ENCODE measurements at regions not wholly inside any gene's neighbourhood (a gene's known extent, or its start where the extent isn't known, plus 50 kb on each side); places are given as distances from the start of the nearest gene placed in this dataset.

DNA sequence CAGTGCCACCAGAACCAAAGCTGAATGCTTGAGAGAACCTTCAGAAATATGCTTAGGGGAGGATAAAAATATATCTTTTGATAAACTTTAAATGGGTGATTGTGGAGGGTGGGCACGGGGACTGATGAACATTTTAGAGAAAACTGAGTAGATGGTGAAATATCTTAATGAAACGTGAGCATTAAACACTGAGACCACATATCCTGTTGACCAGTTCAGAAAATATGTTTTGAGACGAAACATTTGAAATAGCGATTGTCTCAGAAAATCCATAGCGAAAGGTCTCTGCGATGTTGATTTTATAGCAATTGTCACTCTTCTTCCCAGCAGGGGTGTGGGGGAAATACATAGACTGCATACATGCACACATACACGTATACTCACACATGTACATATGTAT, 231.0 kb downstream of the ESM1 start:
- DNase-seq, result no peak
- no peaks in the 10 kb centered on the region for H3K9me2 ChIP-seq (ENCODE audit: insufficient read depth)
- H4K20me1 ChIP-seq (ENCODE audit: insufficient read depth), result no peaks in the 10 kb centered on the region
- no peaks in the 10 kb centered on the region for H3K4me1 ChIP-seq (replicated peaks; ENCODE audit: insufficient read depth)
- H3K9me3 ChIP-seq (ENCODE audit: insufficient read depth, low read depth), result no peaks in the 10 kb centered on the region
- H3K27me3 ChIP-seq (ENCODE audit: insufficient read depth, low read depth), result no peaks in the 10 kb centered on the region
- no peak overlapping the region for H3K27ac ChIP-seq
- no peak overlapping the region for H3K4me2 ChIP-seq
- no peak overlapping the region for H3K4me3 ChIP-seq
- TF ChIP-seq, protein P1, sequence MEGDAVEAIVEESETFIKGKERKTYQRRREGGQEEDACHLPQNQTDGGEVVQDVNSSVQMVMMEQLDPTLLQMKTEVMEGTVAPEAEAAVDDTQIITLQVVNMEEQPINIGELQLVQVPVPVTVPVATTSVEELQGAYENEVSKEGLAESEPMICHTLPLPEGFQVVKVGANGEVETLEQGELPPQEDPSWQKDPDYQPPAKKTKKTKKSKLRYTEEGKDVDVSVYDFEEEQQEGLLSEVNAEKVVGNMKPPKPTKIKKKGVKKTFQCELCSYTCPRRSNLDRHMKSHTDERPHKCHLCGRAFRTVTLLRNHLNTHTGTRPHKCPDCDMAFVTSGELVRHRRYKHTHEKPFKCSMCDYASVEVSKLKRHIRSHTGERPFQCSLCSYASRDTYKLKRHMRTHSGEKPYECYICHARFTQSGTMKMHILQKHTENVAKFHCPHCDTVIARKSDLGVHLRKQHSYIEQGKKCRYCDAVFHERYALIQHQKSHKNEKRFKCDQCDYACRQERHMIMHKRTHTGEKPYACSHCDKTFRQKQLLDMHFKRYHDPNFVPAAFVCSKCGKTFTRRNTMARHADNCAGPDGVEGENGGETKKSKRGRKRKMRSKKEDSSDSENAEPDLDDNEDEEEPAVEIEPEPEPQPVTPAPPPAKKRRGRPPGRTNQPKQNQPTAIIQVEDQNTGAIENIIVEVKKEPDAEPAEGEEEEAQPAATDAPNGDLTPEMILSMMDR (conservative IDR thresholded peaks at IDR 0.05), result no peak
- TF ChIP-seq EZH2 (IDR thresholded peaks at IDR 0.05; ENCODE audit: low read depth), result no peak
- ChIA-PET POLR2A (ENCODE audit: unreplicated experiment) (no interaction called here), CTCF (no interaction called here)
- BruUV-seq (replicated peaks), result no TSS peak
- no peaks in the 10 kb centered on the region for H3K36me3 ChIP-seq (ENCODE audit: low read depth)
- intact Hi-C loops (cut with micrococcal nuclease; ENCODE audit: unreplicated experiment), result no loop called here
- no peak overlapping the region for H2AFZ ChIP-seq
- no peaks in the 10 kb centered on the region for H3K79me2 ChIP-seq (ENCODE audit: low read depth)
- no peaks in the 10 kb centered on the region for H3F3A ChIP-seq (ENCODE audit: insufficient read depth, low read depth)

DNA sequence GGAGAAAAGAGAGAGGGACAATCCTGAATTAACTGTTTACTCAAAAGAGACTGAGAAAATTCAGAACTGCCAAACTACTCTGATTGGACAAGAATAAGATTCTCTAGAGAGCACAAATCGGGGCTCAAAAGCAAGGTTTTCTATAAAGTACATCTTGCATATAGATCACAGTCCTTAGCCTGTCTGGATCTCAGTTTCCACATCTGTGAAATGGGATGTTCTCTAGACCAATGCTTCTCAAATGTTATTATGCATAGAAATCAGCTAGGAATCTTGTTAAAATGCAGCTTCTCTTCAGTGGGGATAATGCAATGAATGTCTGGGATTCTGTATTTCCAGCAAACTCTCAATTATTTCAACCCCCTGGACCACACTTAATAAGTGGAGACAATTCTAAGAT, 231.6 kb downstream of the ESM1 start:
- Histone ChIP-seq H3K9me3 (ENCODE audit: insufficient read depth, low read depth) (no peaks in the 10 kb centered on the region), H3K9me2 (ENCODE audit: insufficient read depth) (no peaks in the 10 kb centered on the region), H3F3A (ENCODE audit: insufficient read depth, low read depth) (no peaks in the 10 kb centered on the region), H3K79me2 (ENCODE audit: low read depth) (no peaks in the 10 kb centered on the region), H2AFZ (no peak overlapping the region), H3K4me2 (no peak overlapping the region), H3K36me3 (ENCODE audit: low read depth) (no peaks in the 10 kb centered on the region), H3K4me1 (replicated peaks; ENCODE audit: insufficient read depth) (no peaks in the 10 kb centered on the region), H4K20me1 (ENCODE audit: insufficient read depth) (no peaks in the 10 kb centered on the region), H3K27ac (no peak overlapping the region), H3K4me3 (no peak overlapping the region), H3K27me3 (ENCODE audit: insufficient read depth, low read depth) (no peaks in the 10 kb centered on the region)
- BruUV-seq (replicated peaks), result no TSS peak
- intact Hi-C loops (cut with micrococcal nuclease; ENCODE audit: unreplicated experiment), result no loop called here
- CTCF ChIA-PET, result no interaction called here
- TF ChIP-seq, protein P1 (conservative IDR thresholded peaks at IDR 0.05), result no peak
- no peak for TF ChIP-seq EZH2 (IDR thresholded peaks at IDR 0.05; ENCODE audit: low read depth)
- no peak for DNase-seq
- POLR2A ChIA-PET (ENCODE audit: unreplicated experiment), result no interaction called here

DNA sequence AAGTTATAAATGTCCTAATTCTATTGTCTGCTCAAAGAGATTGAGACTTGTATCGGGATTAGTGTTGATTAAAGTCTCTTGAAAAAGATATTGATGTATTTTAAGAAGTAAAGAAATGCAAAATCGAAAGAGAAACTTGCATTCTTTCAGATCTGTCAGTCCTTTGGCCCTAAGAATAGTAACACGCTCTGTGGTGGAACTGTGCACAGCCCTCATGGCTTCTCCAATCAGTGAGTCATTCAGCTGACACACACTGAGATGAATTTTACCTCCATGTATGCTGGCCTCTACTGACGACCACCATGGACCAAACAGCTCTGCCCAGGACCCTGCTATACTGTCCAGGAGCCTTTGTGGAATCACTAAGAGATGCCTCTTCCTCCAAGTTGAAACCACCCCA, 232.4 kb downstream of the ESM1 start:
- TF ChIP-seq, protein P1 (conservative IDR thresholded peaks at IDR 0.05), result no peak
- TF ChIP-seq EZH2 (IDR thresholded peaks at IDR 0.05; ENCODE audit: low read depth), result no peak
- Histone ChIP-seq H3F3A (ENCODE audit: insufficient read depth, low read depth) (no peaks in the 10 kb centered on the region), H3K27me3 (ENCODE audit: insufficient read depth, low read depth) (no peaks in the 10 kb centered on the region), H3K4me1 (replicated peaks; ENCODE audit: insufficient read depth) (no peaks in the 10 kb centered on the region), H3K4me3 (no peak overlapping the region), H3K9me3 (ENCODE audit: insufficient read depth, low read depth) (no peaks in the 10 kb centered on the region), H3K9me2 (ENCODE audit: insufficient read depth) (no peaks in the 10 kb centered on the region), H3K79me2 (ENCODE audit: low read depth) (no peaks in the 10 kb centered on the region), H4K20me1 (ENCODE audit: insufficient read depth) (no peaks in the 10 kb centered on the region), H2AFZ (no peak overlapping the region), H3K36me3 (ENCODE audit: low read depth) (no peaks in the 10 kb centered on the region), H3K27ac (no peak overlapping the region), H3K4me2 (no peak overlapping the region)
- intact Hi-C loops (cut with micrococcal nuclease; ENCODE audit: unreplicated experiment), result no loop called here
- ChIA-PET POLR2A (ENCODE audit: unreplicated experiment) (no interaction called here), CTCF (no interaction called here)
- BruUV-seq (replicated peaks), result no TSS peak
- DNase-seq, result no peak

Measured in PC-9 (cell line).